Astrocyte of the cerebellum (primary cell): ENCODE measurements at regions not wholly inside any gene's neighbourhood (a gene's known extent, or its start where the extent isn't known, plus 50 kb on each side); places are given as distances from the start of the nearest gene placed in this dataset.

Experiments
- DNase-seq: peaks from one replicate; pipeline ENCODE4 v3.0.0-alpha.2; 2011; ENCODE audit warnings: low read depth
- H3K4me3 ChIP-seq: 2 replicates; pipeline ENCODE4 v1.5.1; 2011; ENCODE audit warnings: mild to moderate bottlenecking, low read depth, low read length, moderate library complexity
- CTCF ChIP-seq: IDR thresholded peaks from 2 replicates; pipeline ENCODE4 v1.5.1; 2012; ENCODE audit warnings: low read length, low read depth, moderate library complexity, mild to moderate bottlenecking; ENCODE audit errors: missing control alignments
- in situ Hi-C: cut with HindIII; loops from 2 replicates; pipeline ENCODE4 v1.10.0; 2017; ENCODE audit warnings: low sequenced_read_pairs

- DNase-seq, result peak; percentile 62
- H3K4me3 ChIP-seq, result no peak overlapping the region
- no peak for TF ChIP-seq CTCF
- in situ Hi-C loops, result no loop called here
Observed at GRCh38 chr2:224145751-224146355, 106.8 kb upstream of the SERPINE2 start.

- DNase-seq, result no peak
- no peak for TF ChIP-seq CTCF
- H3K4me3 ChIP-seq, result no peak overlapping the region
- in situ Hi-C loops, result no loop called here
Observed at GRCh38 chr2:224143526-224143925, 104.4 kb upstream of the SERPINE2 start.

- TF ChIP-seq CTCF, result no peak
- H3K4me3 ChIP-seq, result no peak overlapping the region
- in situ Hi-C loops, result no loop called here
- peak; percentile 16 for DNase-seq
Observed at GRCh38 chr2:224142397-224143312, 103.6 kb upstream of the SERPINE2 start.

- TF ChIP-seq CTCF, result no peak
- in situ Hi-C loops, result no loop called here
- no peak overlapping the region for H3K4me3 ChIP-seq
- DNase-seq, result no peak
Observed at GRCh38 chr2:224141304-224141703, 102.2 kb upstream of the SERPINE2 start.

GRCh38 chr2:224137208-224137607 lies 98.1 kb upstream of the SERPINE2 start:
- TF ChIP-seq CTCF, result no peak
- in situ Hi-C loops, result no loop called here
- H3K4me3 ChIP-seq, result no peak overlapping the region

GRCh38 chr2:224136396-224136795 lies 97.3 kb upstream of the SERPINE2 start:
- DNase-seq, result no peak
- no peak for TF ChIP-seq CTCF

More at GRCh38 chr2:224137208-224137607, 98.1 kb upstream of the SERPINE2 start:
- DNase-seq, result no peak

More at GRCh38 chr2:224136396-224136795, 97.3 kb upstream of the SERPINE2 start:
- H3K4me3 ChIP-seq, result no peak overlapping the region
- in situ Hi-C loops, result no loop called here
